ENCODE measurements at regions not wholly inside any gene's neighbourhood (a gene's known extent, or its start where the extent isn't known, plus 50 kb on each side); places are given as distances from the start of the nearest gene placed in this dataset.
A peak's percentile ranks its signal among the peaks of the same experiment; 100 is the strongest.
"Not testable (repeated sequence)": the region's sequence is repeated elsewhere in the genome, so short reads cannot be mapped to it uniquely, and the experiment has no call there.

GRCh38 chr6:134674562-134674961 lies 275.3 kb downstream of the ALDH8A1 start:
- DNase-seq (ENCODE audit: low spot score): no peak

GRCh38 chr6:134669485-134669884 lies 280.4 kb downstream of the ALDH8A1 start:
- no peak for DNase-seq (ENCODE audit: low spot score)

GRCh38 chr6:134667111-134667510 lies 282.8 kb downstream of the ALDH8A1 start:
- DNase-seq (ENCODE audit: low spot score): no peak

GRCh38 chr6:134666125-134666524 lies 283.8 kb downstream of the ALDH8A1 start:
- no peak for DNase-seq (ENCODE audit: low spot score)

- no peak for DNase-seq (ENCODE audit: low spot score)
These were observed 284.7 kb downstream of the ALDH8A1 start for GRCh38 chr6:134665029-134665723.

- no peak for DNase-seq (ENCODE audit: low spot score)
These were observed 285.9 kb downstream of the ALDH8A1 start for GRCh38 chr6:134663800-134664535.

GRCh38 chr6:134663356-134663755 lies 286.5 kb downstream of the ALDH8A1 start:
- no peak for DNase-seq (ENCODE audit: low spot score)

- DNase-seq (ENCODE audit: low spot score): no peak
These were observed 287.7 kb downstream of the ALDH8A1 start for GRCh38 chr6:134662077-134662700.

- not testable (repeated sequence) for DNase-seq (ENCODE audit: low spot score)
These were observed 290.0 kb downstream of the ALDH8A1 start for GRCh38 chr6:134659885-134660284.

- no peak for DNase-seq (ENCODE audit: low spot score)
These were observed 291.3 kb downstream of the ALDH8A1 start for GRCh38 chr6:134658596-134658995.

- DNase-seq (ENCODE audit: low spot score): no peak
These were observed 292.0 kb downstream of the ALDH8A1 start for GRCh38 chr6:134657751-134658527.

- no peak for DNase-seq (ENCODE audit: low spot score)
These were observed 292.6 kb downstream of the ALDH8A1 start for GRCh38 chr6:134657343-134657742.

- DNase-seq (ENCODE audit: low spot score): no peak
These were observed 295.1 kb downstream of the ALDH8A1 start for GRCh38 chr6:134654751-134655150.

GRCh38 chr6:134651519-134651918 lies 298.4 kb downstream of the ALDH8A1 start:
- no peak for DNase-seq (ENCODE audit: low spot score)

GRCh38 chr6:134647861-134648260 lies 302.0 kb downstream of the ALDH8A1 start:
- no peak for DNase-seq (ENCODE audit: low spot score)

- no peak for DNase-seq (ENCODE audit: low spot score)
These were observed 307.1 kb downstream of the ALDH8A1 start for GRCh38 chr6:134642819-134643218.

- no peak for DNase-seq (ENCODE audit: low spot score)
These were observed 307.6 kb downstream of the ALDH8A1 start for GRCh38 chr6:134642279-134642678.

- peak; percentile 86 for DNase-seq (ENCODE audit: low spot score)
These were observed 308.9 kb downstream of the ALDH8A1 start for GRCh38 chr6:134640975-134641429.

- no peak for DNase-seq (ENCODE audit: low spot score)
These were observed 309.7 kb downstream of the ALDH8A1 start for GRCh38 chr6:134640229-134640628.

- no peak for DNase-seq (ENCODE audit: low spot score)
These were observed 312.0 kb downstream of the ALDH8A1 start for GRCh38 chr6:134637847-134638437.

- DNase-seq (ENCODE audit: low spot score): no peak
These were observed 312.6 kb downstream of the ALDH8A1 start for GRCh38 chr6:134637282-134637681.
